ENCODE measurements at regions not wholly inside any gene's neighbourhood (a gene's known extent, or its start where the extent isn't known, plus 50 kb on each side); places are given as distances from the start of the nearest gene placed in this dataset.

DNA sequence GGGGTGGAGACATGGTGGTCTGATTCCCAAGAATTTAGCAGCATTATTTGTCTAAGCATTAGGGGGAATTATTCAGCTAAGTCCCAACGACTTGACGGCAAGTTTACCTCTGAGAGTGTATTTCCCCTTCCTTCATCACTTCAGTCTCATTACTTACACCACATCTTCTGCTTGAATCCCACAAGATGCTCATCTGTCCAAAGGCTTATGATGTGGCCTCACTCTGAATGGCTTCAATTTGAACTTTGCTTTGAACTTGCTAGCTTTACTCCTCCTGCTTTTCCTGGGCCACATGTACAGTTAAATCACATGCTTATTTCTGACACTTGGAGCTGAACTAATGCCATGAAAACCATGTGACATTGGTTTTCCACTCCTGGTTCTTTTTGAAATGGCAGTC is 231.3 kb upstream of the SATB1 start:
- H3K27me3 ChIP-seq (ENCODE audit: control insufficient read depth, insufficient read depth, low read length), result no peaks in the 10 kb centered on the region
- no peaks in the 10 kb centered on the region for H3K4me1 ChIP-seq (ENCODE audit: control insufficient read depth, insufficient read depth, low read length)
- no peak overlapping the region for H3K9ac ChIP-seq (ENCODE audit: low read depth, low read length)
- no peaks in the 10 kb centered on the region for H3K36me3 ChIP-seq (ENCODE audit: control insufficient read depth, insufficient read depth, low read length)
- no peak overlapping the region for H3K4me3 ChIP-seq (ENCODE audit: low read depth, low read length)
- H3K9me3 ChIP-seq (ENCODE audit: control insufficient read depth, insufficient read depth, low read length), result no peaks in the 10 kb centered on the region
- H3K27ac ChIP-seq (ENCODE audit: low read depth, low read length), result no peak overlapping the region

GRCh38 chr3:18655827-18656226 is 230.7 kb upstream of the SATB1 start:
- Histone ChIP-seq H3K4me3 (ENCODE audit: low read depth, low read length) (no peak overlapping the region), H3K9ac (ENCODE audit: low read depth, low read length) (no peak overlapping the region), H3K9me3 (ENCODE audit: control insufficient read depth, insufficient read depth, low read length) (no peaks in the 10 kb centered on the region), H3K4me1 (ENCODE audit: control insufficient read depth, insufficient read depth, low read length) (no peaks in the 10 kb centered on the region), H3K36me3 (ENCODE audit: control insufficient read depth, insufficient read depth, low read length) (no peaks in the 10 kb centered on the region), H3K27me3 (ENCODE audit: control insufficient read depth, insufficient read depth, low read length) (no peaks in the 10 kb centered on the region), H3K27ac (ENCODE audit: low read depth, low read length) (no peak overlapping the region)

DNA sequence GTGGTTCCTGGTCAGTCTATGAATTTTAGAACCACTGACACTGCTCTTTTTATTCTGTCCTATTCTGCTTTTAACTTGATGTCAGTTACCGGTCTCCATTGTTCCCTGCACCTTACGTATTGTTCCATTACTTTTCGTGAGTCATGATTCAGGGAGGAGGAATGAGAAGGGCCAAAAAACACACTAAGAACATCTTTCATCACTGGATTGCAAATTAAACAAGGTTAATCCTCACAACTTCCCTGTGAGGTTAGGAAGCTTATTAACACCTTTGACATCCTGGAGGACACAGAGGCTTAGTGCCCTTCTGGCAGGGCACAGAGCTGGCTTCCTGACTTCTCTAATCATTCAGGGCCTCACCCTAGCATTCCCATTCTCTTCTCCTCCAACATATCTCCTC is 227.6 kb upstream of the SATB1 start:
- H3K27ac ChIP-seq (ENCODE audit: low read depth, low read length), result no peak overlapping the region
- no peaks in the 10 kb centered on the region for H3K9me3 ChIP-seq (ENCODE audit: control insufficient read depth, insufficient read depth, low read length)
- no peaks in the 10 kb centered on the region for H3K4me1 ChIP-seq (ENCODE audit: control insufficient read depth, insufficient read depth, low read length)
- H3K27me3 ChIP-seq (ENCODE audit: control insufficient read depth, insufficient read depth, low read length), result no peaks in the 10 kb centered on the region
- H3K9ac ChIP-seq (ENCODE audit: low read depth, low read length), result no peak overlapping the region
- no peaks in the 10 kb centered on the region for H3K36me3 ChIP-seq (ENCODE audit: control insufficient read depth, insufficient read depth, low read length)
- no peak overlapping the region for H3K4me3 ChIP-seq (ENCODE audit: low read depth, low read length)

GRCh38 chr3:18650731-18651130 is 225.6 kb upstream of the SATB1 start:
- H3K9ac ChIP-seq (ENCODE audit: low read depth, low read length), result no peak overlapping the region
- H3K27ac ChIP-seq (ENCODE audit: low read depth, low read length), result no peak overlapping the region
- no peaks in the 10 kb centered on the region for H3K4me1 ChIP-seq (ENCODE audit: control insufficient read depth, insufficient read depth, low read length)
- H3K27me3 ChIP-seq (ENCODE audit: control insufficient read depth, insufficient read depth, low read length), result no peaks in the 10 kb centered on the region
- H3K4me3 ChIP-seq (ENCODE audit: low read depth, low read length), result no peak overlapping the region
- H3K9me3 ChIP-seq (ENCODE audit: control insufficient read depth, insufficient read depth, low read length), result no peaks in the 10 kb centered on the region
- H3K36me3 ChIP-seq (ENCODE audit: control insufficient read depth, insufficient read depth, low read length), result no peaks in the 10 kb centered on the region

- Histone ChIP-seq H3K9ac (ENCODE audit: low read depth, low read length) (no peak overlapping the region), H3K27me3 (ENCODE audit: control insufficient read depth, insufficient read depth, low read length) (no peaks in the 10 kb centered on the region), H3K36me3 (ENCODE audit: control insufficient read depth, insufficient read depth, low read length) (no peaks in the 10 kb centered on the region), H3K9me3 (ENCODE audit: control insufficient read depth, insufficient read depth, low read length) (no peaks in the 10 kb centered on the region), H3K27ac (ENCODE audit: low read depth, low read length) (no peak overlapping the region), H3K4me3 (ENCODE audit: low read depth, low read length) (no peak overlapping the region), H3K4me1 (ENCODE audit: control insufficient read depth, insufficient read depth, low read length) (no peaks in the 10 kb centered on the region)
Measured at GRCh38 chr3:18649666-18650363, 224.7 kb upstream of the SATB1 start.

DNA sequence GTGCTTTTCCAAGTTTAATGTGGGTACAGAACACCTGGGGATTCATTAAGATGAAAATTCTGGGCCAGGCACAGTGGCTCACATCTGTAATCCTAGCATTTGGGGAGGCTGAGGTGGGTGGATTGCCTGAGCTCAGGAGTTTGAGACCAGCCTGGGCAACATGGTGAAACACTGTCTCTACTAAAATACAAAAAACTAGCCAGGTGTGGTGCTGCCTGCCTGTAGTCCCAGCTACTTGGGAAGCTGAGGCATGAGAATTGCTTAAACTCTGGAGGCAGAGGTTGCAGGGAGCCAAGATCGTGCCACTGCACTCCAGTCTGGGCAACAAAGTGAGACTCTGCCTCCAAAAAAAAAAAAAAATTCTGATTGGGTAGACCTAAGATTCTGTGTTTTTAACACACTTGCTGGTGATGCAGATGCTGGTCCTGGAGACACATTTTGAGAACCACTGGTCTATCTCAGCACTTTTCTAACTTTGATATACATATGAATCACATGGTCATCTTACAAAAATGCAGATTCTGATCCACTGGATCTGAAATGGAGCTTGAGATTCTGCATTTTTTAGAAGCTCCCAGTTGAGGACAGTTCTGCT is 223.8 kb upstream of the SATB1 start:
- no peak overlapping the region for H3K9ac ChIP-seq (ENCODE audit: low read depth, low read length)
- no peaks in the 10 kb centered on the region for H3K27me3 ChIP-seq (ENCODE audit: control insufficient read depth, insufficient read depth, low read length)
- no peaks in the 10 kb centered on the region for H3K9me3 ChIP-seq (ENCODE audit: control insufficient read depth, insufficient read depth, low read length)
- no peak overlapping the region for H3K4me3 ChIP-seq (ENCODE audit: low read depth, low read length)
- H3K4me1 ChIP-seq (ENCODE audit: control insufficient read depth, insufficient read depth, low read length), result no peaks in the 10 kb centered on the region
- H3K27ac ChIP-seq (ENCODE audit: low read depth, low read length), result no peak overlapping the region
- no peaks in the 10 kb centered on the region for H3K36me3 ChIP-seq (ENCODE audit: control insufficient read depth, insufficient read depth, low read length)

GRCh38 chr3:18648159-18648558 is 223.0 kb upstream of the SATB1 start:
- no peaks in the 10 kb centered on the region for H3K4me1 ChIP-seq (ENCODE audit: control insufficient read depth, insufficient read depth, low read length)
- no peak overlapping the region for H3K9ac ChIP-seq (ENCODE audit: low read depth, low read length)
- H3K9me3 ChIP-seq (ENCODE audit: control insufficient read depth, insufficient read depth, low read length), result no peaks in the 10 kb centered on the region
- H3K4me3 ChIP-seq (ENCODE audit: low read depth, low read length), result no peak overlapping the region
- H3K27ac ChIP-seq (ENCODE audit: low read depth, low read length), result no peak overlapping the region
- H3K36me3 ChIP-seq (ENCODE audit: control insufficient read depth, insufficient read depth, low read length), result no peaks in the 10 kb centered on the region
- H3K27me3 ChIP-seq (ENCODE audit: control insufficient read depth, insufficient read depth, low read length), result no peaks in the 10 kb centered on the region

DNA sequence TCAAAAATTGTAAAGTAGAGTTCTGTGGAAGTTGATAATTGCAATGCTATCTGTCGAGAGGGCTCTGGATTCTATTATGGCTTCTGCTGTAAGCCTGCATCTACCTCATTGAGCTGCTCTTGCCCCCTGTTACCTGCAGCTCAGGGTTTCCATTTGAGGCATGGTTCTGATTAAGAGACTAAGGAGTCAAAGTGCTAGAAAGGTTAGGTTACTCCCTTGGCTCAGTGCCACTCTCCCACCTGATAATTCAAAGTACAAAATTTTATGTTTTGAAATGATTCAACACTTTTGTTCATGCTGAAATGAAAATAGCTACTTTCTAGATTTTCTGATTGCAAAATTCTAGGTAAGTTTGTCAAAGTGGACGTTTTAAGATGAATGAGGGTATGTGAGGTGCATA is 220.5 kb upstream of the SATB1 start:
- H3K9ac ChIP-seq (ENCODE audit: low read depth, low read length), result no peak overlapping the region
- no peak overlapping the region for H3K4me3 ChIP-seq (ENCODE audit: low read depth, low read length)
- no peaks in the 10 kb centered on the region for H3K36me3 ChIP-seq (ENCODE audit: control insufficient read depth, insufficient read depth, low read length)
- no peak overlapping the region for H3K27ac ChIP-seq (ENCODE audit: low read depth, low read length)
- H3K27me3 ChIP-seq (ENCODE audit: control insufficient read depth, insufficient read depth, low read length), result no peaks in the 10 kb centered on the region
- H3K9me3 ChIP-seq (ENCODE audit: control insufficient read depth, insufficient read depth, low read length), result no peaks in the 10 kb centered on the region
- no peaks in the 10 kb centered on the region for H3K4me1 ChIP-seq (ENCODE audit: control insufficient read depth, insufficient read depth, low read length)

GRCh38 chr3:18643281-18643680 is 218.1 kb upstream of the SATB1 start:
- H3K9me3 ChIP-seq (ENCODE audit: control insufficient read depth, insufficient read depth, low read length), result no peaks in the 10 kb centered on the region
- no peaks in the 10 kb centered on the region for H3K4me1 ChIP-seq (ENCODE audit: control insufficient read depth, insufficient read depth, low read length)
- H3K27ac ChIP-seq (ENCODE audit: low read depth, low read length), result no peak overlapping the region

GRCh38 chr3:18641916-18642315 is 216.8 kb upstream of the SATB1 start:
- H3K9me3 ChIP-seq (ENCODE audit: control insufficient read depth, insufficient read depth, low read length), result no peaks in the 10 kb centered on the region
- no peak overlapping the region for H3K9ac ChIP-seq (ENCODE audit: low read depth, low read length)
- no peaks in the 10 kb centered on the region for H3K4me1 ChIP-seq (ENCODE audit: control insufficient read depth, insufficient read depth, low read length)
- no peaks in the 10 kb centered on the region for H3K36me3 ChIP-seq (ENCODE audit: control insufficient read depth, insufficient read depth, low read length)
- H3K4me3 ChIP-seq (ENCODE audit: low read depth, low read length), result no peak overlapping the region
- no peaks in the 10 kb centered on the region for H3K27me3 ChIP-seq (ENCODE audit: control insufficient read depth, insufficient read depth, low read length)
- no peak overlapping the region for H3K27ac ChIP-seq (ENCODE audit: low read depth, low read length)

More at GRCh38 chr3:18643281-18643680, 218.1 kb upstream of the SATB1 start:
- Histone ChIP-seq H3K4me3 (ENCODE audit: low read depth, low read length) (no peak overlapping the region), H3K9ac (ENCODE audit: low read depth, low read length) (no peak overlapping the region), H3K27me3 (ENCODE audit: control insufficient read depth, insufficient read depth, low read length) (no peaks in the 10 kb centered on the region), H3K36me3 (ENCODE audit: control insufficient read depth, insufficient read depth, low read length) (no peaks in the 10 kb centered on the region)

GRCh38 chr3:18635215-18635614 is 210.1 kb upstream of the SATB1 start:
- H3K27me3 ChIP-seq (ENCODE audit: control insufficient read depth, insufficient read depth, low read length), result no peaks in the 10 kb centered on the region
- no peaks in the 10 kb centered on the region for H3K36me3 ChIP-seq (ENCODE audit: control insufficient read depth, insufficient read depth, low read length)
- H3K4me1 ChIP-seq (ENCODE audit: control insufficient read depth, insufficient read depth, low read length), result no peaks in the 10 kb centered on the region
- H3K4me3 ChIP-seq (ENCODE audit: low read depth, low read length), result no peak overlapping the region
- no peak overlapping the region for H3K9ac ChIP-seq (ENCODE audit: low read depth, low read length)
- no peaks in the 10 kb centered on the region for H3K9me3 ChIP-seq (ENCODE audit: control insufficient read depth, insufficient read depth, low read length)
- no peak overlapping the region for H3K27ac ChIP-seq (ENCODE audit: low read depth, low read length)

Measured in HUES48 (cell line).